ENCODE measurements at regions not wholly inside any gene's neighbourhood (a gene's known extent, or its start where the extent isn't known, plus 50 kb on each side); places are given as distances from the start of the nearest gene placed in this dataset.
"Not testable (repeated sequence)": the region's sequence is repeated elsewhere in the genome, so short reads cannot be mapped to it uniquely, and the experiment has no call there.

GRCh38 chr2:38484957-38485356 lies 107.9 kb upstream of the ATL2 start:
- DNase-seq (ENCODE audit: low read depth in 2 of 3, low spot score in 1 of 3), result no peak

GRCh38 chr2:38483776-38484501 lies 106.9 kb upstream of the ATL2 start:
- DNase-seq (ENCODE audit: low read depth in 2 of 3, low spot score in 1 of 3), result no peak

- not testable (repeated sequence) for DNase-seq (ENCODE audit: low read depth in 2 of 3, low spot score in 1 of 3)
Measured at GRCh38 chr2:38482710-38483109, 105.6 kb upstream of the ATL2 start.

GRCh38 chr2:38480617-38481016 lies 103.5 kb upstream of the ATL2 start:
- DNase-seq (ENCODE audit: low read depth in 2 of 3, low spot score in 1 of 3), result no peak

GRCh38 chr2:38477006-38477405 lies 99.9 kb upstream of the ATL2 start:
- DNase-seq (ENCODE audit: low read depth in 2 of 3, low spot score in 1 of 3), result no peak

- DNase-seq (ENCODE audit: low read depth in 2 of 3, low spot score in 1 of 3), result no peak
Measured at GRCh38 chr2:38475567-38475881, 98.5 kb upstream of the ATL2 start.

GRCh38 chr2:38474715-38475566 lies 97.9 kb upstream of the ATL2 start:
- DNase-seq (ENCODE audit: low read depth in 2 of 3, low spot score in 1 of 3), result no peak

- DNase-seq (ENCODE audit: low read depth in 2 of 3, low spot score in 1 of 3), result no peak
Measured at GRCh38 chr2:38474021-38474456, 97.0 kb upstream of the ATL2 start.

GRCh38 chr2:38473333-38474005 lies 96.4 kb upstream of the ATL2 start:
- no peak for DNase-seq (ENCODE audit: low read depth in 2 of 3, low spot score in 1 of 3)

GRCh38 chr2:38470115-38470514 lies 93.0 kb upstream of the ATL2 start:
- no peak for DNase-seq (ENCODE audit: low read depth in 2 of 3, low spot score in 1 of 3)

- no peak for DNase-seq (ENCODE audit: low read depth in 2 of 3, low spot score in 1 of 3)
Measured at GRCh38 chr2:38467768-38468455, 90.8 kb upstream of the ATL2 start.

GRCh38 chr2:38466876-38467767 lies 90.0 kb upstream of the ATL2 start:
- DNase-seq (ENCODE audit: low read depth in 2 of 3, low spot score in 1 of 3), result no peak

GRCh38 chr2:38466409-38466808 lies 89.3 kb upstream of the ATL2 start:
- DNase-seq (ENCODE audit: low read depth in 2 of 3, low spot score in 1 of 3), result no peak

- no peak for DNase-seq (ENCODE audit: low read depth in 2 of 3, low spot score in 1 of 3)
Measured at GRCh38 chr2:38465789-38466127, 88.7 kb upstream of the ATL2 start.

- DNase-seq (ENCODE audit: low read depth in 2 of 3, low spot score in 1 of 3), result no peak
Measured at GRCh38 chr2:38464971-38465788, 88.1 kb upstream of the ATL2 start.

- no peak for DNase-seq (ENCODE audit: low read depth in 2 of 3, low spot score in 1 of 3)
Measured at GRCh38 chr2:38463752-38464151, 86.7 kb upstream of the ATL2 start.

- peak; percentile 46 to 60 (median 56) for DNase-seq (ENCODE audit: low read depth in 2 of 3, low spot score in 1 of 3)
Measured at GRCh38 chr2:38462121-38462661, 85.1 kb upstream of the ATL2 start.

GRCh38 chr2:38461470-38461869 lies 84.4 kb upstream of the ATL2 start:
- no peak for DNase-seq (ENCODE audit: low read depth in 2 of 3, low spot score in 1 of 3)

GRCh38 chr2:38460313-38460712 lies 83.2 kb upstream of the ATL2 start:
- DNase-seq (ENCODE audit: low read depth in 2 of 3, low spot score in 1 of 3), result no peak
